RWPE2 (cell line): ENCODE measurements at regions not wholly inside any gene's neighbourhood (a gene's known extent, or its start where the extent isn't known, plus 50 kb on each side); places are given as distances from the start of the nearest gene placed in this dataset.

Experiments used
- ATAC-seq: fragments of 200-7000 bp; cut with Tn5 transposase; 3 replicates; pipeline ENCODE4 v1.9.1; 2021; ENCODE audit warnings: low read depth
- DNase-seq: peaks from one replicate; pipeline ENCODE4 v3.0.0-alpha.2; 2020; ENCODE audit warnings: low spot score
- H3K27ac ChIP-seq: fragments of 450-650 bp; 2 replicates; pipeline ENCODE4 v1.5.1; 2017; ENCODE audit warnings: mild to moderate bottlenecking; ENCODE audit not compliant: poor library complexity, severe bottlenecking
- H3K27me3 ChIP-seq: fragments of 250-450 bp; sonication (Bioruptor Pico); 2 replicates; pipeline ENCODE4 v1.5.1; 2021; ENCODE audit warnings: mild to moderate bottlenecking, moderate library complexity; ENCODE audit not compliant: insufficient read depth, poor library complexity, severe bottlenecking
- H3K36me3 ChIP-seq: fragments of 250-450 bp; sonication (Bioruptor Pico); 2 replicates; pipeline ENCODE4 v1.5.1; 2020; ENCODE audit warnings: low read depth, mild to moderate bottlenecking, moderate library complexity
- H3K4me1 ChIP-seq: fragments of 250-450 bp; sonication (Bioruptor Pico); 2 replicates; pipeline ENCODE4 v1.5.1; 2021; ENCODE audit warnings: mild to moderate bottlenecking, moderate library complexity; ENCODE audit not compliant: insufficient read depth, poor library complexity, severe bottlenecking
- H3K4me3 ChIP-seq: fragments of 250-450 bp; sonication (Bioruptor Pico); 2 replicates; pipeline ENCODE4 v1.5.1; 2021; ENCODE audit warnings: mild to moderate bottlenecking, moderate library complexity; ENCODE audit not compliant: severe bottlenecking
- H3K9me3 ChIP-seq: fragments of 250-450 bp; sonication (Bioruptor Pico); 2 replicates; pipeline ENCODE4 v1.5.1; 2021; ENCODE audit warnings: mild to moderate bottlenecking, moderate library complexity; ENCODE audit not compliant: severe bottlenecking
- TF ChIP-seq, protein P1 (sequence below): fragments of 450-650 bp; IDR thresholded peaks from one replicate; pipeline ENCODE4 v1.5.1; 2017; ENCODE audit warnings: mild to moderate bottlenecking, moderate library complexity; ENCODE audit not compliant: poor library complexity, severe bottlenecking

DNA sequence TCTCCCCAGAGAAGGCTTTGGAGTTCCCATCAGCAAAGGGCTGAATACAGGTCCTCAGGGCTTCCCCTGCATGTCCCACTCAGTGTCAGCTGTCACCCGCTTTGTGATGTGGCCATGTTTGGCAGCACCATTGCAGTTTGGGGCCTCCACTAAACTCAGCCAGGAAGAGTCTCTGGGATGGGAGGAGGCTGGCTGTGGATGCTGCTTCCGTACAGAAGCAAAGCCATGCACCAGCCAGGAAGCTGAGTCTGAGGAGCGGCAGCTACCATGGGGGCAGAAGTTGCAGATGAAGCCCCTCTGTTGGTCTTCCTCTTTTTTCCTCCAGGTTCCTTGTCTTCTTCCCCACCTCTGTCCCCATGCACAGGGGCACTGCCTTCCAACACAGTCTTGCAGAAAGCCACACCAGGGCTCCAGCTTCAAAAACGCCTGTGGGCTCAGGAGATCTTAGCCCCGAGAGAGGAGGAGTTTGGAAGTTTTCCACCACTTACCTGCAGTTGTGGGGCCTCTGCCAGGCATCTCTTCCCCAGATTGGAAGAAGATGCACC lies 416.8 kb downstream of the NPHP4 start:
- ATAC-seq = no peak

DNA sequence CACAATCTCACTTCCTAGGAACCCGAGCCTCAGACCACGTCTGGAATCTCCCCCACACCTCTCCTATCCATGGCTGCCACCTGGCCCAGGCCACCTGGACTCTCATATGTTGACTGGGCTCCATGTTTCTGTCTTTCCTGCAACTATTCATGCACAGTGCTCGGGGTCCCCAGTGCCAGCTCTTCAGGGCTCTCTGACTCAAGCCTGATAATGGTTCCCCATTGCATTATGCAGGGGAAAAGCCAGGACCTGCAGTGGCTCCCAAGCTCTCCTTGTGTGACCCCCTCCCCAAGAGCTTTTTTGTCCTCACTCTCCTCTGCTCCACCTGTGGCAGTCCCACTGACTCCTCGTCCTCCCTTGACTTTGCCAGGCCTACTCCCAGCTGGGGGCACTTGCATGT lies 417.6 kb downstream of the NPHP4 start:
- H3K9me3 ChIP-seq = peaks cover 3% of the 10 kb centered on the region
- ATAC-seq (no peak), DNase-seq (no peak)
- H3K36me3 ChIP-seq = no peaks in the 10 kb centered on the region
- H3K27me3 ChIP-seq = no peaks in the 10 kb centered on the region
- H3K4me3 ChIP-seq = no peak overlapping the region
- TF ChIP-seq, protein P1, sequence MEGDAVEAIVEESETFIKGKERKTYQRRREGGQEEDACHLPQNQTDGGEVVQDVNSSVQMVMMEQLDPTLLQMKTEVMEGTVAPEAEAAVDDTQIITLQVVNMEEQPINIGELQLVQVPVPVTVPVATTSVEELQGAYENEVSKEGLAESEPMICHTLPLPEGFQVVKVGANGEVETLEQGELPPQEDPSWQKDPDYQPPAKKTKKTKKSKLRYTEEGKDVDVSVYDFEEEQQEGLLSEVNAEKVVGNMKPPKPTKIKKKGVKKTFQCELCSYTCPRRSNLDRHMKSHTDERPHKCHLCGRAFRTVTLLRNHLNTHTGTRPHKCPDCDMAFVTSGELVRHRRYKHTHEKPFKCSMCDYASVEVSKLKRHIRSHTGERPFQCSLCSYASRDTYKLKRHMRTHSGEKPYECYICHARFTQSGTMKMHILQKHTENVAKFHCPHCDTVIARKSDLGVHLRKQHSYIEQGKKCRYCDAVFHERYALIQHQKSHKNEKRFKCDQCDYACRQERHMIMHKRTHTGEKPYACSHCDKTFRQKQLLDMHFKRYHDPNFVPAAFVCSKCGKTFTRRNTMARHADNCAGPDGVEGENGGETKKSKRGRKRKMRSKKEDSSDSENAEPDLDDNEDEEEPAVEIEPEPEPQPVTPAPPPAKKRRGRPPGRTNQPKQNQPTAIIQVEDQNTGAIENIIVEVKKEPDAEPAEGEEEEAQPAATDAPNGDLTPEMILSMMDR = no peak
- H3K4me1 ChIP-seq = no peaks in the 10 kb centered on the region
- H3K27ac ChIP-seq = no peak overlapping the region

More for the DNA sequence above, 416.8 kb downstream of the NPHP4 start:
- H3K27ac ChIP-seq = no peak overlapping the region
- no peak overlapping the region for H3K4me3 ChIP-seq
- H3K36me3 ChIP-seq = no peaks in the 10 kb centered on the region
- no peaks in the 10 kb centered on the region for H3K9me3 ChIP-seq
- no peak for DNase-seq
- no peaks in the 10 kb centered on the region for H3K4me1 ChIP-seq
- no peaks in the 10 kb centered on the region for H3K27me3 ChIP-seq
- TF ChIP-seq, protein P1 = no peak

DNA sequence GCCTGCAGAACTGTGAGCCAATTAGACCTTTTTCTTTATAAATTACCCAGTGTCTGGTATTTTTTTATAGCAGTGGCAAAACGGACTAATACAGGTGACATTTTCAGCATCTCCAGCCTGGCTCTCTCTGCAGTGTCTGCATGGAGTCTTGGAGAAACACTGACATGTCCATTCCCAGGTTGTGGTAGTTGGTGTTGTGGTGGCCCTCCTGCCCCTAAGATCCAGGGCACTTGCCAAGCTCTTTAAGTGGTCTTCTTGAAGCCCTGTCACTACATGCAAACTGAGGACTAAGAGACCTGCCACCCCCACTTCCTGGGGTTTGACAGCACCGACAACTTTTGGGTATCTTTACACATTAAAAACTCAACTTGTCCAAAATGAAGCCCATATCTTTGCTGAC lies 419.4 kb downstream of the NPHP4 start:
- Histone ChIP-seq H3K4me3 (no peak overlapping the region), H3K9me3 (peaks cover 3% of the 10 kb centered on the region), H3K36me3 (no peaks in the 10 kb centered on the region), H3K27me3 (no peaks in the 10 kb centered on the region), H3K4me1 (no peaks in the 10 kb centered on the region), H3K27ac (no peak overlapping the region)
- TF ChIP-seq, protein P1 = no peak
- no peak for ATAC-seq
- DNase-seq = no peak

DNA sequence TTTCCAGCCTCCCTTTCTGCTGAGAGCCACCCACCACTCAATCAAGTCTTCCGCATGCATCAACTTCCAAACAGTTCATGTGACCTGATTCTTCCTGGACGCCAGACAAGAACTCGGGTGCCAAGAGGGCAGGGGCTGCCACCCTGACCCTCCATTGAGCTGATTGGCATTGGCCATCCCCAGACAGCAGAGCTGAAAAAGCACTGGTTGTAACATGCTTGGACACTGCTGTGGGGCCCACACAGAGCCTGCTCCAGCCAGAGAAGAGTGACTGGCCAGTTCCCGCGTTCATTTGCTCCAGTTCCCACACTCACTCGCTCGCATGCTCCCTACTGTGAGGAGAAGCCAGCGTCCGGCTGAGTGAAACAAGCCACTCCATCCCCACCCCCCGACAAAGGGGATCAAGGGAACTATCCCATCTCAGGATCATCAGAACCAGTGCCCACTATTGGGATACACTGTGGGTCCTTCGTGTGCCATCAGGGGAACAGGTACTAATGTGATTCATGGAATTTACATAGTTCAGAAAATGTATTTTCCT lies 420.3 kb downstream of the NPHP4 start:
- DNase-seq (no peak), ATAC-seq (no peak)
- Histone ChIP-seq H3K4me3 (no peak overlapping the region), H3K9me3 (peaks cover 3% of the 10 kb centered on the region), H3K4me1 (no peaks in the 10 kb centered on the region), H3K27ac (no peak overlapping the region), H3K27me3 (no peaks in the 10 kb centered on the region), H3K36me3 (no peaks in the 10 kb centered on the region)
- TF ChIP-seq, protein P1 = no peak

DNA sequence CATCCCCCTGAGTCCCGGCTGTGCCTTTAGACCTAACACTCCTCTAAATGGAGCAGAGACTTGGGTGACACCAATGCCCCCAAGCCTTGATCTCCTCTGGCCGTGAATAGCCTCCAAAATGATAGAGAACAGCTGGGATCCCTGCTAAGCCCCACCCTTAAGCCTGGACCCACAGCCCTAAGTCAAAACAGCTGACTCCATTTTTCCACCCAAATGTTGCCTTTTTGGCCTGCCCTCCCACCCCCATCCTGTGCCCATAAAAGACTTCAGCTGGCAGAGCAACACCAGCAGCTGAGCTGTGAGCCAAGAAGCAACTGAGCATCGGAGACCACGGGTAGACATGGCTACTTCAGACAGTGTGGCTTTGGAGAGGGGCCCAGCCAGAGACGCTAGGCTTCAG lies 420.8 kb downstream of the NPHP4 start:
- H3K36me3 ChIP-seq = no peaks in the 10 kb centered on the region
- H3K9me3 ChIP-seq = peaks cover 3% of the 10 kb centered on the region
- H3K27me3 ChIP-seq = no peaks in the 10 kb centered on the region
- H3K27ac ChIP-seq = no peak overlapping the region
- DNase-seq = no peak
- H3K4me3 ChIP-seq = no peak overlapping the region
- TF ChIP-seq, protein P1 = no peak
- no peak for ATAC-seq
- no peaks in the 10 kb centered on the region for H3K4me1 ChIP-seq
